Glomerular visceral epithelial cell (primary cell): ENCODE measurements at regions not wholly inside any gene's neighbourhood (a gene's known extent, or its start where the extent isn't known, plus 50 kb on each side); places are given as distances from the start of the nearest gene placed in this dataset.
"Not testable (repeated sequence)": the region's sequence is repeated elsewhere in the genome, so short reads cannot be mapped to it uniquely, and the experiment has no call there.

Source experiments
- DNase-seq: peaks from one replicate; pipeline ENCODE4 v3.0.0-alpha.2; 2016; ENCODE audit errors: extremely low spot score

DNA sequence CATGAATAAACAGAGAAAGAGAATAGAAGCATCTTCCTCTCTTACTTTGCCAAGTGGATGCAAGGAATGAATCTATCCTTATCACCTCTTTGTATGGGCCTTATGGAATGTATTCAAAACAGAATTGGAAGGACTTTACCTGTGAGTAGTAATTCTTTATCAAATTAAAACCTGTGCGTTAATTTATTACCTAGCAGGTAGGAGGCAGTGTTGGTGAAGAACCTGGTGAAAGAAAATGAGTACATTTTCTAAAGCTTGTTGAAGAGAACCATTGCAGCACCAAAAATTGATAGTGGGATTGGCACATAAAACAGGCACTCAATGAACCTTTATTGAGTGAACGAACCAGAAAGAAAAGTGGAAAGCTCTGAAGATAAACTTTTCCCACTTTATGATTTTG, 1302.1 kb upstream of the CELF4 start:
- DNase-seq = no peak

DNA sequence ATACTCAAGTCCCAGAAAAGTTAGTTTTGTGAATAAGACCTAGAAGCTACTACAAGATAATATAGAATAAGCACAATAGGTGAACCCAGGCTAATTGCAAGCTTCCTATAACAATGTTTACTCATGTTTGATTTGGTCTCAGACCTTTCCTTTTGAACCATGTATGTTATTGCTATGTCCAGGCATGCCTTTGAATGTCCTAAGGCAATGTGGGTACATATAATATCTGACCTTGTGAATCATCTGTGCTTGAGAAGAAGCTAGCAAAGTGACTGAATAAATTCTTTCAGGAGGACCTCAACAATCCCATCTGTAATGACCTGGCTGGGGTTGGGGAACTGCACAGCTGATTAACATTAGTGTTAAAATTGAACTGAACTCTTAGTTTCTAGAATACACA, 1285.9 kb upstream of the CELF4 start:
- no peak for DNase-seq

DNA sequence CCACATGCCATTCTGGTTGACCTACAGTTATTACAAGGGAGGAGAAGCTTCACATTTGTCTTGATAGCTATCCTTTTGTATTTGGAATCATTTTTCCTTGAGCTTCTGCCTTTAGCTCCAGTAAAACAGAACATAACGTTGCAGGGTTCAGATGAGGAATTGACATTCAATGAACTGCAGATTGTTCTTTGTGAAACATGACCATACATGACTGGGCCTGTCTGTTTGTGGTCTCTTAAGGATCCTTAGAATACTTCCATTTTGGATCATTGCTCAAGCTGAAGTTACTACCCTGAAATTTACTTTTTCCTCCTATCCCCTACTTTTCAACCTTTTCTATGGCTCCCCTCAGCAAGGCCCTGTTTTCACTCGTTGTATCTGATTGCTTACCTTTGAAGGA, 1281.7 kb upstream of the CELF4 start:
- no peak for DNase-seq

DNA sequence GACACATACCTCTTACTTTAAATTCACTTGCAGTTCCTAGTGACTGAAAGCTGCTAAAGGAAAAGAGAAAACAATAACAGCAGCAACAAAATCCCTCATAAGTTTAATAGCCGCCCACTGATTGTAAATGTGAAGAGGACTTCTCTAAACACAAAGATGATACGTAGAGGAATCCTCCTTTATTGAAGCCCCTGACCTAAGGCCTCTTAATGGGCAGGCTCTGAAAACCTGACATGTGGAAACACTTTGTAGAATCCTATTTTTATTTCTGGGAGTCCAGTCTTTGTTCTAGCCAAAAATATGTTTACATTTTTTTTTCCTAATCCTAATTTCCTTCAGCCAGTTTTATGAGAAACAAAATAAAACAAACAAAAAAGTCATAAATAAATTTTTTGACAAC, 1277.7 kb upstream of the CELF4 start:
- no peak for DNase-seq

DNA sequence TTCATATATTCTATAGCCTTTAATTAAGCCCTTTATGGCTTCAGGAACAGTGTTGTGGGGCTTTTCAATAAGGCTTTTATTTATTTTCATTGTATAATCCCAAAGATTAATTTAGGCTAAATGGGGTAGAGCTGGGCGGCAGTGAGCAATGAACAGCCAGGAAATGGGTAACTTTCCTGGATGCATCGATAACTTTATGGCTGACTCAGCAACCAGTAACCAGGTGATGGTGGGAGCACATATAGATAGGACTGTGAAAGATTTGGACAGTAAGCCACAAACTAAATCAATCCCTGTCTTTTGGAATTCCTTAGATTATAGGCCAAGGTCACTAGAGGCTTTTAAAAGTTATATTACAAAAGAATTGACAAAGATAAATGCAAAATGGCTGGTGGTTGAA, 1260.6 kb upstream of the CELF4 start:
- DNase-seq = no peak

DNA sequence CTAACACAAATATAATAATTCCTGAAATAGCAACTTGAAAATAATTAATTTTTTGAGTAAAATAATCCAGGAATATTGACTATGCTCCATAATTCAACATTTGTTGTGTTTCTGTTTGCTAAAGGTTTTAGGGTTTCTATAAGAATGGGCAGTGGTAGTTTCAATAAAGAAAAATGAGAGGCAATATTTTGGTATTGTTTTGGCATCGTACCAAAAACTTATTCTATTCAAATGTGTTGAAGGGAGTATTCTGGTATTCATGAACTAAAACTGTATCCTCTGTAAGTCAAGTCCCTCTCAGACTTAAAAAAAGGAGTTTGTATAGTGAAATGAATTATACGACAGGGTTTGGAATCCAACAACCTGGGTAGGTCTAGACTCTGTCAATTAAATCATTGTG, 1245.6 kb upstream of the CELF4 start:
- no peak for DNase-seq

DNA sequence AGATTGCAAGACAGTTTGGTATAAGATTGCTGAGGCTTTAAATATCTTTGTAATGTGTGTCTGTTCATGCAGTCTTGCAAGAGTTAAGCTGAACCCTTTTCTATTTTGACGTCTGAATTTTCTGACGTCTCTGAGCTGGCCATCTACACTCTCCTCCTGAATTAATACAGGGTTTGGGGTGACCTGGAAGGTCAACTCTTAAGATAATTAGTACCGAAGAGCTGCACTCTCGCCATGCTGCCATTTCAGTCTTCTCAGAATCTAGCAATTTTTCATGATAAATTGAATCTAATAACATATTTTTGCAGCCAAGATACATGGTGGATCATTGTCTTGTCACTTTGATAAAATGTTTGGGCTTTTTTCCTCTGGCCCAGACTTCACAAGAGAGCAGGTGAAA, 1245.2 kb upstream of the CELF4 start:
- DNase-seq = no peak

DNA sequence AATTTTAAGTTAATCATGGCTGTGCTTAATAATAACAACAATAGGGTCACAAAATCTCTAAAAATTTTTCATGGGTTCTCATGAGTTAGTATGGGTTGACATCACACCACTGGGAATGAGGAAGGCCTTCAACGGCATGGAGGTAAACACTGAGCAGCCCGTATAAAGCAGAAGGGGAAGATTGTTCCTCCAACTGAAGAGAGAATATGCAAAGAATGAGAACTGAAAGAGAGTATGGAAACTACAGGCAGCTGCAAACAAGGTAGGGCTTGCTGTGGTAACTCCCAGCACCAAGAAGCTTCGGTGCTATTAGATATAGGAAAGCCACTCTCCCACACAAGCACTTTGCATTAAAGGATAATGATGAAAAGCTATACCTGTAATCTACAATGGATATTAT, 1242.3 kb upstream of the CELF4 start:
- no peak for DNase-seq

DNA sequence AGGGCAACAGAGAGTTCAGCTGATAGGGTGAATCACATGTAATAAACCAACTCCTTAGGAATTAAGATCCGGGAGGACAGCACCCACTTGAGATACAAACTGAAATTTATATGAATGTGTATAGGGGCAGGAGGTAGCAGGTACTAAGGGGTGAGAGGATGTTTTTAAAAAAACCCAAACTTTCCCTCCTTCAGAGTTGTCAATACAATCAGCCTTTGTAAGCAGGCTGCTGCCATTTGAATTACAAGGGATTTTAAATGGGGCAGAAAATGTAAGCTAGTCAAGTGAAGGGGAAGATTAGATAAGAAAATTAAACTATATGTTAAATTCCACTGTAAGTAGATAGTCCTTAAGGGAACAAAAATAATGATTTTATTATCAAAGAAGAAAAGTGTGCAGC, 1239.7 kb upstream of the CELF4 start:
- no peak for DNase-seq

DNA sequence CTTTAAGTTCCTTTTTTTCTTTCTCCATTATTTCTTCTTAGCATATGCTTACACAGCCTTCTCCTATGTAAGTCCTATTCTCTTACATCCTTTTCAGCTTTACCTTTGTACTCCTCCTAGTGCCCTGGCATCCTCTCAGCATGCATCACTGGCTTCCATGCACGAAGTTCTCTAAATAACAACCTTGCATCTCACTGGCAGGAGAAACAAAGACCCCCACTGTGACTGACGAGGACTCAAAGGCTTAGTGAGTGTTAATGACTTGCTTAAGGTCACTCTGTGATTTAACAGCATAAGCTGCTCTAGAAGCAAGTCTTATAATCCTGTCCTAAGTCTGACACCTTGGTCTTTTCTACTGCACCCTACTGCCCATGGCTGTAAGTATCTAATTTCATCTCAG, 1236.0 kb upstream of the CELF4 start:
- DNase-seq = no peak

DNA sequence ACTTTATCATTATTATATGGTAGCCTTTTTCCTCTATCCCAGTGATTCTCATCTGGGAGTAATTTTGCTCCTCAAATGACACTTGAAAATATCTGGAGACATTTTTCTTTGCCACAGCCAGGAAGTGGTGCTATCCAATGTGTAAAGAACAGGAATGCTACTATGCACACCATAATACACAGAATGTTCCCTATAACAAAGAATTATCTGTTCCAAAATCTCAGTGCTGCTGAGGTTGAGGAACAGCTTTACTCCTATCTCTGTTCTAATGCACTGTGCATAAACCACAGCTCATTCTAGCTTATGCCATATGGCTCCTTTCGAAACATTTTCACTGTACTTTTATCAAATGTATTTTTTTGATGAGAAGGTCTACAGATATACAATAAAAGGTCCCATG, 1231.2 kb upstream of the CELF4 start:
- DNase-seq = no peak

DNA sequence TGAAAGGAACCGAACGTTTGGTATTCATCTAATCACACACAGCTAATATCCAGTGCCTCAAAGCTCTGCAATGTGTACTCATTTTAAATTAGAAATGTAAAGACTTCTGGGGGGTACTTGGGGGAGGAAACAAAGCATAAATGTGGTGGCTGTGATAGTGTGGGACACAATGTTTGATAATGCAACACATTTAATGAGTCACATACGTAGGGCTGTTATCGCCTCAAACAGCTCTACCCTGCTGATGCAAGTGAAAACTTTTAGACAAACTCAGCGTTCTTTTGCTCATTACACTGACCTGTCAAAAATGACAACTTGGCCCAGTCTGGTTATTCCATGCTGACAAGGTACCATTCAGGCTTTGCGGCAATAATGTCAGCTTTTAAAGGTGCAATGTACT, 1227.1 kb upstream of the CELF4 start:
- DNase-seq = no peak

DNA sequence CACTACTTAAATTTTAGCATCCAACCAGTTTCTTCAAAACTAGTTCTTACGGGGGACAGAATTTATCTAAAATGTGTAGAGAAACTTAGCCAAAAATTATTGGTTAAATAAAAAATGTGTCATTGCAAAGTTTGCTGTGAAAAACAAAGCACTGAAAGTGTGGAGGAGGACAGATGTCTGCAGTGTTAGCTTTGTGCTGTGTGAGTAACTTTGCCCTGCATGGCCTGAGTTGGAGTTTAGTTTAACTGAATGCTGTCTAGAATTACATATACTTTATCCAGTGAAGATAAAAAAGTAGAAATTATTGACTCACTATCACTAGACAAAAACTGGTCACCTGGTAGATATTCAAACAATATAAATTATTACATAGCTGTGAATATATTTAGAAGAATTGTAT, 1225.2 kb upstream of the CELF4 start:
- DNase-seq = no peak

DNA sequence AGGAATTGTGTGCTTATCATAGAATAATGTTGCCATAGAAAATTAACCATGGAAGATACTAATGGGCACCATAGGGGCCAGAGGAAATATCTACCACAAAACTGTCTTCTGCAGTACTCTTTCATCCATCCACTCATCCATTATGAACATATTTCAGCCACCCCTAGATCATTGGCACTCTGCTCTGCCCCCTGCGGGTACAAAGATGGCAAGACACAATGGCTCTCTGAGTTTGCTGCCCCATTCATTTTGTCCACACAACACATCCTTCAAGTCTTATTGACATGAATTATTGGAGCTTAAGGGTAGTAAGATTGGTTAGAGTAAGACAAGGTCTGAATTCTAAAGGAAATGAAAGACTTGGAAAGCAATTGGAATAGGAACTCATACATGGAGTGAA, 1224.7 kb upstream of the CELF4 start:
- no peak for DNase-seq

DNA sequence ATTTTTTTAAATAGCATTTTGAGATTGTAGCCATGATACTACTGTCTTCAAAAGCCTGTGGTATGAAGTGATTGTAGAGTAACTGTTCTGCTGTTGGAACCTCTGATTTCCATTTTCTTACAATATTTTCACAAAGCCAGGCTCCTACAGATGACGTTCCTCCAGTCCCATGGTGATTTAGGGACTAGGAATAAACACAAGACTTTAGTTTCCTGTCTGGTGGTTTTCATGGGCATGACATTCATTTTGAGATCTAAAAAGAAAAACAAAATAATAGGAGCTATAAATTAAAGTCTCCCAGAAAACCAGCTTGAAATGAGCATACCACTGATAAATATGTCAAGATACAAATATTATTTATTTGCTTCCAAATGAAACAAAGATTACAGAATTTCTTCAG, 1223.5 kb upstream of the CELF4 start:
- no peak for DNase-seq

DNA sequence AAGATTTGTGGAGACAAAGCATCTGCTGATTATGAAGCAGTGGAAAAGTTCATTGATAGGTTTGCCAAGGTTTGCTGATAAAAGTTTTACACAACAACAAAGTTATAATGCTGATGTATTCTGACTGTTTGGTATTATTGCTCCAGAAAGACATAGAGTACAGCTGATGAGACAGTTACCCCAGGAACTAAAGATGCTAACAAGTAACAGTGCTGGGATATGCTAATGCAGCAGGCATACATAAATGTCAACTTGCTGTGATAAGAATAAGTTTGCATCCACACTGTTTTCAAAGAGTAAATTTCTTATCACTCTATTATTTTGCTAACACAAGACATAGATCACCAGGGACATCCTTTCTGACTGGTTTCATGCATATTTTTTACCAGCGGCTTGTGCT, 1221.3 kb upstream of the CELF4 start:
- DNase-seq = no peak

DNA sequence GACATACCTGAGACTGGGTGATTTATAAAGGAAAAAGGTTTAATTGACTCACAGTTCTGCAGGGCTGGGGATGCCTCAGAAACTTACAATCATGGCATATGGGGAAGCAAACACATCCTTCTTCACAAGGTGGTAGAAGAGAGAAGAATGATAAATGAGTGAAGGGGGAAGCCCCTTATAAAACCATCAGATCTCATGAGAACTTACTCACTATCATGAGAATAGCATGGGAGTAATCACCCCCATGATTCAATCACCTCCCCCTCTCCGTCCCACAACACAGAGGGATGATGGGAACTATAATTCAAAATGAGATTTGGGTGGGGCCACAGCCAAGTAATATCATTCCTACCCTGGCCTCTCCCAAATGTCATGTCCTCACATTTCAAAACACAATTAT, 1206.0 kb upstream of the CELF4 start:
- DNase-seq = not testable (repeated sequence)

DNA sequence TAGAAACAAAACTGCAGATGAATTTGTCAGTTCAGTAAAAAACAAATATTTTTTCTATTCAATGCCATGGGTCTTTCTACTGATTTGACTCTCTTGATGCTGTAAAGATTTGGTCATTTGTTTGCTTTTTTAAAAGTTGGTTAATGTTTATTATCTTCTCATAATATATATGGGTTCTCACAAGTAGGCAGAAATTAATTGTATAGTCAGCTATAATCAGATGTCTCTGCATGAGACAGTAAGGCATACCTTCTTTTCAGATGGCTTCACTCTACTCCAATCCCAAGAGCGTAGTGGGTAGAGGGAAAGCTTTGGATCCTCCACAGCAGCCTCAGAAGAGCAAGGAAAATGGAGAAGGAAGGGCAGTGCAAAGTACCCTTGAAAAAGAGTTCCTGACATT, 1202.9 kb upstream of the CELF4 start:
- DNase-seq = no peak

DNA sequence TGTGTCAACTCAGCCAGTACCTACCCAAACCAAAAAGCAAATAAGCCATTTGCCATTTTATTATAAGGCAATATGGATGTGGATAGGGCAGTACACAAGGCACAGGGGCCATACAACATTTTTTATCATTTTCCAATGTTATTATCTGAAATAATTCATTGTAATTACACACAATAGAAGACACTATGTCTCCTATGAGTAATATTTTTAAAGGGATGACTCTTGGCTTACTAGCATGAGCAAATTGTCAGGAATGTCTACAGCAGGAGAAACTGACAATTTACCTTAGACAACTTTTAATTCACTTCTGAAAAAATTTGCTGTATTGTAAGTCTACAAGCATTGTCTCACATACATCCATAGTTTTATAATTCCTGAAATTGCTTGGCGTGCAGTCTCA, 1193.9 kb upstream of the CELF4 start:
- no peak for DNase-seq

DNA sequence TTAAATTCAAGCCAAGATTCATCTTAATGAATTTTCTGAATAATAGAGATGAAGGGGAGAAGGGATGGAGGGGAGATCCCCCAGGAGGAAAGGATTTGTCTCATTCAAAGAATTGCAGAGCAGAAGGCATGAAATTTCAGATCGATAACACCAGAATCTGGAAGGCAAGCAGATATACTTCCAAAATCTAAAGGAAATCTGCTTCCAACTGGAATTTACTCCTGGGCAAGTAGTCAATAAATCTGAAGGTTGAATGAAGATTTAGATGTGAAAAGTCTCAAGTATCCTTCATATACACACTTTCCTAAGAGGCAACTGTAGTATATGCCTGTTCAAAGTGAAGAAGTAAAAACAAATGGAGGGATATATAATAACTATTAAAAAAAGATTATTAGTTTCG, 1190.8 kb upstream of the CELF4 start:
- DNase-seq = no peak

DNA sequence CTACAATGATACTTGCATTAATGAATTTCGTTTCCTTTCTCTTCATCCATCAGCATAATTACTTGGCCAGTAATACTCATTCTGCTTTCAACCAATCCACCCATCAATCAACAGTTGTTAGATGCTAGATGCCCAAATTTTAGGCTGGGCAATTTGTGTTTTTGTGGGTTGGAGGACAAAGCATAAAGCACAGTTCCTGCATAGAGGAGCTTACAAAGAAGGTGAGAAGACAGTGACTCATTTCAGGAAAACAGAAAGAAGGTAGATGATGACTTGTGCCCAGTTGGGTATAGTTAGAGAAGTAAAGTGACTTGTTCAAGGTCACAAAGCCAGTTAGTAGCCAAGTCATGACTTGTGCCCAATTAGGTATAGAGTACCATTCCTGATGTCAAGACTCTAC, 1186.8 kb upstream of the CELF4 start:
- no peak for DNase-seq

DNA sequence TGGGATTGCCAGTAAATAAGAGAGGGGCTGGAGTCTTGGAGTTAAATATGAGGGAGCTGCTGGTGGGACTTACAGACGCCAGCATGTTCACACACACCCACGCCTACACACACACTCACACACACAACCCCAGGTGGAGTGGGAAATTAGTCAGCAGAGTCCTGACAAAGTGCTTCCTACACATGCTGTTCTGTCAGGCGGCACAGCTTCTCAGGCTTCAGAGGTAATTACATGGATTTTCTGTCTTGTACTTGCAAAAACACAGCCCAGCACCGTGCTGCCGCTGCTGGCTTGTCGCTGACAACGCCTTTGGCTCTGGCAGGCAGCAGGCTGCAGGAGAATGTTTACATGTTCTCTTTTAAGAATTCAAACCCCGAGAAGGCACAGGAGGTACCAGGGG, 1186.3 kb upstream of the CELF4 start:
- DNase-seq = no peak

DNA sequence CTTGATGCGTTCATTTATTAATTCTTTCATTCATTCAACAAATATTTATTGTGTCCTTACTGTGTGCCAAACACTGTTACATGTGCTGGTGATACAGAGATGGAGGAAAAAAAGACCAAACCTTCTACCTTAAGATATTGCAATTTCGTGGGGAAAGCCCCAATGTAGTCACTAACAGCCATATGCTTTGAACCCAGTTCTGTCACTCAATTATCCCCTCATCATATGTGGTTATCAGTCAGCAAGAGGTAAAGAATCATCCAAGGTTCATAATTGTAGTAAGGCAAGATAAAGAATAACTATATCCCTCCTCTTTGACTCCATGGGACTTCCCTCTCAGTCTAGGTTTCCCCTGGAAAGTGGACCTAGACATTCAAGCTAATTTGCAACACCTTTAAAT, 1185.6 kb upstream of the CELF4 start:
- DNase-seq = no peak

DNA sequence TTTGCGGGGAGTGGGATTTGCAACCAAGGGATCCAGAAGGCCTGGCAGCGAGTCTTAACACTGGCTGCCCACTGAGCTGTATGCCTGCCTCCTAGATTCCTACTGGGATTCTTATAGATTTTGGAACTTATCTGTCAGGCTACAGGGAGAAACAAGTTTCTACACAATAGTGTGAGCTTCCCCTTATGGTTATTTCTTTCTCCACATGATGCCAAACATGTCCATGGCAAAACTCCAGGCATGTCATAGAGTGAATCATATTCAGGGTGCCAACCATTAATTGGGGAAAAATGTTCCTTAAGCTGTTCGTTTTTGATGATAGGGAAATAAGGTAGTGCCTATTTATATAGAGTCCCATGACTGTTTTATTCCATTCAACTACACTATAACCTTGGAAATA, 1185.2 kb upstream of the CELF4 start:
- no peak for DNase-seq

DNA sequence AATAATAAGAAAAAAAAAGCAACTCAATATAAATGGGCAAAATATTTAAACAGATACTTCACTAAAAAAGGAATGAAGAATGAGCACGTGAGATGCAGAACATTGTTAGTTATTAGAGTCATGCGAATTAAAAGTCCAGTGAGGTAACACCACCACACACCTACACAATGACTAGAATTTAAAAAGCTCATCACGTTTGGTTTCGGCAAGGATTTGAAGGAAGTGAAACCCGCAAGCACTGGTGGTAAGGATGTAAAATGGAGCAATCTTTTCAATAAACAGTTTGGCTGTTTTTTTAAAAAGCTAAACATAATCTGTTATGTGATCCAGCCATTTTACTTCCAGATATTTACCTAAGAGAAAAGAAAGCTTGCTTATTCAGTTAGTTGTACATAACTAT, 1181.6 kb upstream of the CELF4 start:
- no peak for DNase-seq
